ENCODE measurements at regions not wholly inside any gene's neighbourhood (a gene's known extent, or its start where the extent isn't known, plus 50 kb on each side); places are given as distances from the start of the nearest gene placed in this dataset.
"Not testable (repeated sequence)": the region's sequence is repeated elsewhere in the genome, so short reads cannot be mapped to it uniquely, and the experiment has no call there.

- WGBS, 2 donors = 65 to 74% methylated on average over 6 of the region's 6 CpGs
- Histone ChIP-seq H3K4me3 (no peak overlapping the region), H3K9me3 (no peaks in the 10 kb centered on the region), H3K4me1 (no peaks in the 10 kb centered on the region), H3K27me3 (no peaks in the 10 kb centered on the region), H3K27ac (no peak overlapping the region), H3K36me3 (no peaks in the 10 kb centered on the region)
- DNase-seq (no peak), ATAC-seq (ENCODE audit: low FRiP score in 2 of 2) (no peak)
- TF ChIP-seq POLR2A (IDR thresholded peaks at IDR 0.05) (no peak), POLR2AphosphoS5 (IDR thresholded peaks at IDR 0.05) (no peak), EP300 (IDR thresholded peaks at IDR 0.05) (no peak), CTCF (IDR thresholded peaks at IDR 0.05) (no peak)
These were observed 515.3 kb upstream of the NR5A2 start for GRCh38 chr1:199512037-199512710.

- no peak overlapping the region for H3K4me3 ChIP-seq
- no peaks in the 10 kb centered on the region for H3K9me3 ChIP-seq
- no peak for TF ChIP-seq POLR2A (IDR thresholded peaks at IDR 0.05)
- TF ChIP-seq CTCF (IDR thresholded peaks at IDR 0.05) = no peak
- TF ChIP-seq POLR2AphosphoS5 (IDR thresholded peaks at IDR 0.05) = no peak
- TF ChIP-seq EP300 (IDR thresholded peaks at IDR 0.05) = no peak
- WGBS, 2 donors = 50 to 92% methylated on average over 4 of the region's 4 CpGs
- H3K4me1 ChIP-seq = no peaks in the 10 kb centered on the region
- no peaks in the 10 kb centered on the region for H3K36me3 ChIP-seq
- no peak overlapping the region for H3K27ac ChIP-seq
- DNase-seq (no peak), ATAC-seq (ENCODE audit: low FRiP score in 2 of 2) (no peak)
- no peaks in the 10 kb centered on the region for H3K27me3 ChIP-seq
These were observed 512.2 kb upstream of the NR5A2 start for GRCh38 chr1:199515261-199515660.

- DNase-seq = no peak
- no peaks in the 10 kb centered on the region for H3K36me3 ChIP-seq
- no peak overlapping the region for H3K27ac ChIP-seq
- H3K27me3 ChIP-seq = no peaks in the 10 kb centered on the region
- H3K4me3 ChIP-seq = no peak overlapping the region
- no peaks in the 10 kb centered on the region for H3K9me3 ChIP-seq
- TF ChIP-seq CTCF (IDR thresholded peaks at IDR 0.05) (no peak), POLR2A (IDR thresholded peaks at IDR 0.05) (no peak), POLR2AphosphoS5 (IDR thresholded peaks at IDR 0.05) (no peak), EP300 (IDR thresholded peaks at IDR 0.05) (no peak)
- H3K4me1 ChIP-seq = no peaks in the 10 kb centered on the region
- 27 to 29% methylated on average over 1 of the region's 1 CpG for WGBS, 2 donors
- ATAC-seq (ENCODE audit: low FRiP score in 2 of 2) = no peak
These were observed 505.2 kb upstream of the NR5A2 start for GRCh38 chr1:199522338-199522737.

GRCh38 chr1:199522936-199523335, 504.6 kb upstream of the NR5A2 start:
- Histone ChIP-seq H3K4me1 (no peaks in the 10 kb centered on the region), H3K4me3 (no peak overlapping the region), H3K27me3 (no peaks in the 10 kb centered on the region), H3K36me3 (no peaks in the 10 kb centered on the region), H3K27ac (no peak overlapping the region), H3K9me3 (no peaks in the 10 kb centered on the region)
- no peak for DNase-seq
- TF ChIP-seq EP300 (IDR thresholded peaks at IDR 0.05) (no peak), POLR2AphosphoS5 (IDR thresholded peaks at IDR 0.05) (no peak), CTCF (IDR thresholded peaks at IDR 0.05) (no peak), POLR2A (IDR thresholded peaks at IDR 0.05) (no peak)
- WGBS, 2 donors = 86 to 87% methylated on average over 2 of the region's 2 CpGs
- ATAC-seq (ENCODE audit: low FRiP score in 2 of 2) = no peak

GRCh38 chr1:199529324-199529723, 498.2 kb upstream of the NR5A2 start:
- no peak for ATAC-seq (ENCODE audit: low FRiP score in 2 of 2)
- DNase-seq = no peak
- no peak for TF ChIP-seq POLR2A (IDR thresholded peaks at IDR 0.05)
- TF ChIP-seq POLR2AphosphoS5 (IDR thresholded peaks at IDR 0.05) = no peak
- H3K27ac ChIP-seq = no peak overlapping the region
- peaks cover 0 to 3% (median 0%) of the 10 kb centered on the region in 4 donors for H3K9me3 ChIP-seq
- WGBS, 2 donors = 89 to 91% methylated on average over 1 of the region's 1 CpG
- no peaks in the 10 kb centered on the region for H3K4me1 ChIP-seq
- no peaks in the 10 kb centered on the region for H3K27me3 ChIP-seq
- H3K36me3 ChIP-seq = no peaks in the 10 kb centered on the region
- H3K4me3 ChIP-seq = no peak overlapping the region

GRCh38 chr1:199533361-199533760, 494.1 kb upstream of the NR5A2 start:
- DNase-seq; H3K4me1 ChIP-seq; H3K27ac ChIP-seq; ATAC-seq (ENCODE audit: low FRiP score in 2 of 2); H3K27me3 ChIP-seq; H3K36me3 ChIP-seq; H3K4me3 ChIP-seq: not testable (repeated sequence)
- WGBS, 2 donors = 78% methylated on average over 4 of the region's 4 CpGs
- H3K9me3 ChIP-seq = peaks cover 0 to 19% (median 17%) of the 10 kb centered on the region in 4 donors

Data from upper lobe of left lung (tissue), 6 donors.